Right ventricle myocardium superior (tissue), 1 donor: ENCODE measurements at regions not wholly inside any gene's neighbourhood (a gene's known extent, or its start where the extent isn't known, plus 50 kb on each side); places are given as distances from the start of the nearest gene placed in this dataset.
A peak's percentile ranks its signal among the peaks of the same experiment; 100 is the strongest.

Experiments
- ATAC-seq: fragments of 200-7000 bp; cut with Tn5 transposase; one replicate; pipeline ENCODE4 v1.9.1; 2020; ENCODE audit warnings: mild to moderate bottlenecking; ENCODE audit not compliant: poor library complexity
- DNase-seq: peaks from one replicate; pipeline ENCODE4 v3.0.0-alpha.2; 2020
- intact Hi-C: fragments of 100-400 bp; cut with DNase I; formaldehyde crosslinking; loops from one replicate; pipeline ENCODE4 v1.11.2; 2022
- donor health status: DM: no; HTN: yes; CAD: no; lungs with severe emphysema.

DNA sequence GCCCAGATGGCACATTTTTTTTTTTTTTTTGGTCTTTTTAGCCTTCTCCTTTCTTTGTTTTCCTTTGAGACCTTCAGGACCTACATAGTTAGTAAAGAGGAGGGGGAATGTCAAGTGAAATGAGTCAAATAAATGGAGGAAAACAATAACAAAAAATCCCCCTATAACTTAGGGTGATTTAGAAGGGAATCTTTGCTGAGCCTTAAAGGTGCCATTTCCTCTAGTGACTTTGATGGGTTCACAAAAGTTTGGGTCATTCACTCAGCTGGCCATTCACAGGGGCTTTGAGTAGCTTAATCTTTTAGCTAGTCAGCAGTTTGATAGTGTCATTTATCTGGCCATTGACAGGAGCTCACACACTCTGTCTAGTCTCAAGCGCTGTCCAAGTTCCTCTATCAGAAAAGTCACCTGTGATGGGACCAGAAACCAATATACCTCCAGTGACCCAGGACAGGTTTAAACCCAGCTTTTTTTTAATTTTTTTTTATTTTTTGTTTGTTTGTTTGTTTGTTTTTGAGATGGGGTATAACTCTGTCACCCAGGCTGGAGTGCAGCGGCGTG is 275.1 kb upstream of the PRDM1 start:
- no peak for DNase-seq
- intact Hi-C loops, result no loop called here
- no peak for ATAC-seq

DNA sequence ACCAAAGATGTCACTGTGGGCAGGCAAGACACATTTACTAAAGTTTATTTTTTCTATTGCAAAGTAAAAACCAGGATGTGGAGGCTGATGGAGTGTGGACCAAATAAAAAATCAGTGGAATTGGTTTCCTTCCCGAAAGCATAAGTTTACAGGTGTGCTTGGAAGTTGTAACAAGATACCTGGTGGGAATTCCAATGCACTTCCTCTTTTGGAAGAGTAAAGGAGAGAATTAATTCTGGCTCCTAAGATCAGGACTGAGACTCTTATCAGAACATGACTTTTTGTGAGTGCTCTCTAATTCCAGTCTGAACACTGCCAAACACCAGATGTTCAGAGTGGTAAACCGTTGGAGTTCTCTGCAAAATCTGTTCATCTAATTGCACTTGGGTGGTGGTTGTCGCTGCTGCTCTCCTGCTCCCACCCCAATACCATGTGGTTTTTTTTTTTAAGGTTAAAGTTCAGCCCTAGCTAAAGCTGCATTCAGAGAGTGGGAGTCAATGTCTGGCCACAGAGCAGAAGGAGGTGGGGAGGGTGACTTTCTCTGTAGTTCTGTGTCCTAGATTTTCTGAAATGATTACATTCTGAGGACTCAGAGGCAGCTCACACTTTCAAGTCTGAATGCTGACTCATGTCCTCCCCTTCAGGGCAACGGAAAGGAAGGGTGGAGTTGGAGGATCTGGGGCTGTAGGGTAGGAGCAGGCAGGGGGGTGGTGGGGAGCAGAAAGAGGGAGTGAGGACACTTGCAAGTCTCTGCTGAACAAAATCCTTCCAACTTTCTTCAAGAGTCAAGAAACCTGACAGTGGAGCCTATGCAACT is 275.8 kb upstream of the PRDM1 start:
- intact Hi-C loops, result no loop called here
- DNase-seq (no peak), ATAC-seq (peak; percentile 83)

DNA sequence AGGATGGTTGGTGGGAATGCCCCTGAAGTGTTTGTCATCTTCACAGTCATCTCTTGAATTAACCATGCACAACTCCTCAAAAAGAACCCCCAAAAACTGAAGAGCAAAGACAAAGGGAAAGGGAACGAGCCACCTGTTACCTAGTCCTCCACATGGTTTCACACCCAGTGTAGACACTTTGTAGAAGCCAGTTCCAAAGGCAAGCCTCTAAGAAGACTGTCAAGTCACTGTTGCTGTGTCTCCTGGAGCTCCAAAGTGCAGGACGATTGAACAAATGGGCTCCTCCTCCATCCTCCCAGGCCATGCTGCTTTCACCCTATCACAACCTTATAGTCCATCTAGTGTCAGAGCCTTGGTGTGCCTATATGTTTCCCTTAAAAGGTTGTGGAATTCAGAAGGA is 277.6 kb upstream of the PRDM1 start:
- intact Hi-C loops, result no loop called here
- no peak for DNase-seq
- ATAC-seq, result no peak

DNA sequence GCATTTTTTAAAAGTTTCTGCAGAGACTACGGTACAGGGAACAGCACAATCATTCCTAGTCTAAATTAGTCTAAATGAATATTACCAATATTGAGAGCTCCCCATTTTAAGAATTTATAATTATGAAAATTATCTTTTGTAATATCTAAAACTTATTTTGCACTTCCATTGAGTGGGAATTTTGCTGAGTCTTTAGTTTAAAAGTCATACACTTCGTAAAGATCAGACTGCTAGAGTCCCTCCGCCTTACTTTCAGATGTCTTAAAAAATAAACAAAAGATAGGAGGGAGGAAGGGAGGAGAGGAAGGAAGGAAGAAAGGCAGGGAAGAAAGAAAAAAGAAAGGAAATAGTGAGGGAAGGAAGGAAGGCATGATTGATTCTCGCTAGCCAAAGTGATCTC is 278.2 kb upstream of the PRDM1 start:
- DNase-seq, result no peak
- no peak for ATAC-seq
- intact Hi-C loops, result no loop called here

GRCh38 chr6:105806486-105806920 is 279.6 kb upstream of the PRDM1 start:
- intact Hi-C loops, result no loop called here
- DNase-seq (no peak), ATAC-seq (no peak)

DNA sequence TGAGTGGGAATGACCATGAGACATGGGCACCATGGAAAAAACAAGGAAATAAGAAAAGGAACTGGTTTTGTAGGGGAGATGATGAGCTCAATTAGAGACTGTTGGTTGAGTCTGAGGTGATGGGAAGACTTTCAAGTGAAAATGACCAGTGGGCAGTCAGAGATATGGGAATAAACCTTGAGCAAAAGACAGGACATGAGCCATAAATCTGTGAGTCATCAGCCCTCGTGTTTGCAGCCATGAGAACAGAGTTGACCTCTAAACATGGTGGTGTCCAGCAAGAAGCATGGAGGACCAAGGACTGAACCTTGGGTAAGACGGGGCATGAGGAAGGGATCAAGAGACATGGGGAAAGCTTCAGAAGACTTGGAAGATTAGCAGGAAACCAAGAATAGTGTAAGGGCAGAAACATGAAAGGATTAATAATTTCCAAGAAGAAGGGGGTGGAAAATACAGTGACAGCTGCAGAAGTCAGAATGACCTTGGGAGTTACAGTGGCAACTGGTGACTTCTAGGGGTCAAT is 280.6 kb upstream of the PRDM1 start:
- intact Hi-C loops, result no loop called here

GRCh38 chr6:105804424-105804823 is 281.7 kb upstream of the PRDM1 start:
- intact Hi-C loops, result no loop called here
- DNase-seq, result no peak
- no peak for ATAC-seq

More for the DNA sequence above, 280.6 kb upstream of the PRDM1 start:
- ATAC-seq (no peak), DNase-seq (no peak)

DNA sequence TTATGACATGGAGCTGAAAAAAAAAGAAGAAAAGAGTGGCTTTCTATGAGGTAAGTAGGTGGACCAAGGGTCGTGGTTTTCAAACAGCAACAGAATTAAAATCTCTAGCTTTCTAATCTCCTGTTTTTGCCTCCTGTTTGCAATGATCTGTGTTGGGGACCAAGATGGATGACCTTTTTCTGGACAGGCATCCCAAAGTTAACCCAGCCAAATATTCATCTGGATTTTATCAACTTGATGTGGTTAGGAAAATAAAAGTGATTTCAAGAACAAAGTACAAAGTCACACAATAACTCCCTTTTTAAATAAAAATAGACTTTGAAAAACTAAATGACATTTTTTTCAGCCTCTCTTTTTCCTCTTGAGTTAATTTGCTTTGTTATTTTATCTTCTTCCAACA is 282.1 kb upstream of the PRDM1 start:
- no peak for ATAC-seq
- no peak for DNase-seq
- intact Hi-C loops, result no loop called here

GRCh38 chr6:105803442-105803841 is 282.7 kb upstream of the PRDM1 start:
- intact Hi-C loops, result no loop called here
- DNase-seq (no peak), ATAC-seq (no peak)

- DNase-seq (no peak), ATAC-seq (no peak)
- intact Hi-C loops, result no loop called here
These were observed 283.4 kb upstream of the PRDM1 start for GRCh38 chr6:105802703-105803102.

- ATAC-seq, result no peak
- intact Hi-C loops, result no loop called here
- DNase-seq, result no peak
These were observed 285.3 kb upstream of the PRDM1 start for GRCh38 chr6:105800871-105801270.

GRCh38 chr6:105800398-105800797 is 285.7 kb upstream of the PRDM1 start:
- intact Hi-C loops, result no loop called here
- no peak for ATAC-seq
- no peak for DNase-seq

GRCh38 chr6:105799056-105799455 is 287.1 kb upstream of the PRDM1 start:
- intact Hi-C loops, result no loop called here
- DNase-seq, result peak; percentile 39
- peak; percentile 93 for ATAC-seq

- DNase-seq, result peak; percentile 39
- intact Hi-C loops, result no loop called here
These were observed 288.1 kb upstream of the PRDM1 start for GRCh38 chr6:105797983-105798453.

DNA sequence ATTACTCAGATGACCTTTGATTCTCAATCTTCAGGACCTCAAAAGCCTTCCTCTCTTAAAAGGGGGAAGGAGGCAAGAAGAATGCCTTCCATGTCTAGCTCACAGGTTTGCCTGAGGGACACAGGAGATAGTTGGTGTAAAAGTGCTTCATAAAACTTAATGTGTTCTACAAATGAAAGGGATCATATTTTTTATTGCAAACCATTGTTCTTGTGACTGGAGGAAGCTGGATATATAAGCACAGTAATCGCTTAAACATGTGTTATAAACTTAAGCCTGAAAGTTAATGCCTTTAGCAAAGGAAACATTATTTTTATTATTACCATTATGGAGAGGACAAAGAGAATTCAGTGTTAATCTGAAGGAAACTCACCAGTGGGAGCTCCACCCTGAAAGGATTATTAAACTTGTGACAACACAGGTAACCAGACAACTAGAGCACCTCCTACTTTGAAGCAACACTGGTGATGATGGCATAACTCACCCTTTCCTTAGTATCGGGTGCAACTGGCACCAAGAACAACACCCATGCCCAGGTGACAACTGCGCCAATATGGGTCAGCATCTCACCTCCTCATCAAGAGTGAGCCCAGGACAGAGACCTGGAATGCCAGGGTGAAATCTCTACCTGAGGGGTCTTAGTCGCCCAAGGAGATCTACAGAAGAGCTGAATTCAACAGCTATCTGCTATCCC is 288.7 kb upstream of the PRDM1 start:
- DNase-seq (no peak), ATAC-seq (no peak)
- intact Hi-C loops, result no loop called here

More at GRCh38 chr6:105797983-105798453, 288.1 kb upstream of the PRDM1 start:
- peak; percentile 71 for ATAC-seq

GRCh38 chr6:105795913-105796517 is 290.1 kb upstream of the PRDM1 start:
- ATAC-seq, result no peak
- intact Hi-C loops, result no loop called here
- DNase-seq, result no peak

GRCh38 chr6:105795366-105795765 is 290.8 kb upstream of the PRDM1 start:
- ATAC-seq (no peak), DNase-seq (no peak)
- intact Hi-C loops, result no loop called here

- intact Hi-C loops, result no loop called here
- no peak for ATAC-seq
- DNase-seq, result no peak
These were observed 291.3 kb upstream of the PRDM1 start for GRCh38 chr6:105794870-105795269.

DNA sequence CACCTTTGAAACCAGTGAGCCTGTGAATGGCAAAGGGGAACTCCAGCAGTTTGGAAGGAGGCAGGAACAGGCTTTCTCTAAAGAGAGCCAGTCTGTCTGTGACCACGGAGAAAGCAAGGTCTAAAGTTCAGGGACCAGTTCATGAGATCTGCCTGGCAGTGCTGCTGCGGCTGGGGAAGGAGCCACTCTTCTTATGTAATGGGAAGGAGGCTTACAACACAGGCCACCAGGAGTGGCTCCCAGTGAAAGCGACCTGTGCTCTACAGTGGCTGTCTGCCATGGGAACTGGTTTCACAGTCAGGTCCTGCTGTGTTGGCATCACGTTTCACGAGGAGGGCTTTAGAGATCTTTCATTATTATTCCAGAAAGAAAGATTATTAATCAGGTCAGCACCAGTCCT is 291.9 kb upstream of the PRDM1 start:
- ATAC-seq, result peak; percentile 78
- peak; percentile 72 for DNase-seq
- intact Hi-C loops, result no loop called here
